Fibroblast of skin of right quadriceps (primary cell): ENCODE measurements at regions not wholly inside any gene's neighbourhood (a gene's known extent, or its start where the extent isn't known, plus 50 kb on each side); places are given as distances from the start of the nearest gene placed in this dataset.

Experiments used
- DNase-seq: peaks from one replicate; pipeline ENCODE4 v3.0.0-alpha.2; 2013

- DNase-seq, result no peak
Observed at GRCh38 chr18:47593744-47594472, 336.6 kb downstream of the SMAD2 start.

- DNase-seq, result no peak
Observed at GRCh38 chr18:47591429-47591828, 339.0 kb downstream of the SMAD2 start.

GRCh38 chr18:47587587-47587986, 336.1 kb upstream of the SKOR2 start:
- no peak for DNase-seq

GRCh38 chr18:47586418-47587070, 335.1 kb upstream of the SKOR2 start:
- DNase-seq, result no peak

GRCh38 chr18:47585914-47586313, 334.5 kb upstream of the SKOR2 start:
- DNase-seq, result no peak

- no peak for DNase-seq
Observed at GRCh38 chr18:47585136-47585535, 333.7 kb upstream of the SKOR2 start.

GRCh38 chr18:47582093-47582492, 330.6 kb upstream of the SKOR2 start:
- DNase-seq, result no peak

- DNase-seq, result no peak
Observed at GRCh38 chr18:47577520-47577919, 326.1 kb upstream of the SKOR2 start.

GRCh38 chr18:47574966-47575365, 323.5 kb upstream of the SKOR2 start:
- DNase-seq, result no peak

GRCh38 chr18:47571957-47572356, 320.5 kb upstream of the SKOR2 start:
- DNase-seq, result no peak

- no peak for DNase-seq
Observed at GRCh38 chr18:47566809-47567208, 315.3 kb upstream of the SKOR2 start.

GRCh38 chr18:47560723-47561715, 309.6 kb upstream of the SKOR2 start:
- no peak for DNase-seq

- DNase-seq, result no peak
Observed at GRCh38 chr18:47558110-47558750, 306.8 kb upstream of the SKOR2 start.

- no peak for DNase-seq
Observed at GRCh38 chr18:47557160-47557559, 305.7 kb upstream of the SKOR2 start.

GRCh38 chr18:47552783-47553182, 301.3 kb upstream of the SKOR2 start:
- DNase-seq, result no peak

GRCh38 chr18:47550611-47551010, 299.2 kb upstream of the SKOR2 start:
- no peak for DNase-seq

- no peak for DNase-seq
Observed at GRCh38 chr18:47549021-47549540, 297.6 kb upstream of the SKOR2 start.

- no peak for DNase-seq
Observed at GRCh38 chr18:47547539-47548202, 296.2 kb upstream of the SKOR2 start.

- no peak for DNase-seq
Observed at GRCh38 chr18:47545613-47546012, 294.2 kb upstream of the SKOR2 start.

- no peak for DNase-seq
Observed at GRCh38 chr18:47543080-47543479, 291.6 kb upstream of the SKOR2 start.

GRCh38 chr18:47542551-47542950, 291.1 kb upstream of the SKOR2 start:
- DNase-seq, result no peak

- no peak for DNase-seq
Observed at GRCh38 chr18:47531717-47532116, 280.3 kb upstream of the SKOR2 start.
